GM21367 (cell line): ENCODE measurements at regions not wholly inside any gene's neighbourhood (a gene's known extent, or its start where the extent isn't known, plus 50 kb on each side); places are given as distances from the start of the nearest gene placed in this dataset.

Source experiments
- ATAC-seq: cut with Tn5 transposase; IDR thresholded peaks from one replicate; pipeline ENCODE4 v1.9.1; 2021; ENCODE audit not compliant: unreplicated experiment

- ATAC-seq, result no peak
Measured at GRCh38 chr10:130739757-130740145, 571.8 kb downstream of the TCERG1L start.

GRCh38 chr10:130740166-130740565, 571.4 kb downstream of the TCERG1L start:
- no peak for ATAC-seq

- no peak for ATAC-seq
Measured at GRCh38 chr10:130740915-130741750, 570.4 kb downstream of the TCERG1L start.

GRCh38 chr10:130741901-130742855, 569.3 kb downstream of the TCERG1L start:
- no peak for ATAC-seq

GRCh38 chr10:130742941-130743675, 568.4 kb downstream of the TCERG1L start:
- ATAC-seq, result no peak

GRCh38 chr10:130743751-130744271, 567.7 kb downstream of the TCERG1L start:
- no peak for ATAC-seq

GRCh38 chr10:130744631-130745030, 566.9 kb downstream of the TCERG1L start:
- ATAC-seq, result no peak

- no peak for ATAC-seq
Measured at GRCh38 chr10:130745251-130745650, 566.3 kb downstream of the TCERG1L start.

- ATAC-seq, result no peak
Measured at GRCh38 chr10:130745821-130746220, 565.7 kb downstream of the TCERG1L start.

- no peak for ATAC-seq
Measured at GRCh38 chr10:130746311-130746710, 565.2 kb downstream of the TCERG1L start.

GRCh38 chr10:130747356-130747755, 564.2 kb downstream of the TCERG1L start:
- ATAC-seq, result no peak

GRCh38 chr10:130747946-130748345, 563.6 kb downstream of the TCERG1L start:
- ATAC-seq, result no peak

GRCh38 chr10:130748409-130749057, 563.0 kb downstream of the TCERG1L start:
- ATAC-seq, result no peak

GRCh38 chr10:130749911-130750310, 561.6 kb downstream of the TCERG1L start:
- ATAC-seq, result no peak

- no peak for ATAC-seq
Measured at GRCh38 chr10:130750441-130750840, 561.1 kb downstream of the TCERG1L start.

GRCh38 chr10:130751106-130751840, 560.2 kb downstream of the TCERG1L start:
- no peak for ATAC-seq

- ATAC-seq, result no peak
Measured at GRCh38 chr10:130751851-130752250, 559.7 kb downstream of the TCERG1L start.

- no peak for ATAC-seq
Measured at GRCh38 chr10:130756651-130757050, 554.9 kb downstream of the TCERG1L start.

GRCh38 chr10:130757271-130757670, 554.2 kb downstream of the TCERG1L start:
- no peak for ATAC-seq
